ENCODE measurements at regions not wholly inside any gene's neighbourhood (a gene's known extent, or its start where the extent isn't known, plus 50 kb on each side); places are given as distances from the start of the nearest gene placed in this dataset.

- TF ChIP-seq POLR2A (IDR thresholded peaks at IDR 0.05) (no peak), CTCF (IDR thresholded peaks at IDR 0.05) (no peak), POLR2AphosphoS5 (IDR thresholded peaks at IDR 0.05) (no peak), EP300 (IDR thresholded peaks at IDR 0.05) (no peak)
These were observed 100.7 kb downstream of the RPL10L start for GRCh38 chr14:46550836-46551235.

All from sigmoid colon (tissue), 4 donors.